SU-DHL-6 (cell line): ENCODE measurements at regions not wholly inside any gene's neighbourhood (a gene's known extent, or its start where the extent isn't known, plus 50 kb on each side); places are given as distances from the start of the nearest gene placed in this dataset.

Experiments
- H2AFZ ChIP-seq: fragments of 200-600 bp; sonication (generic); 2 replicates; pipeline ENCODE4 v1.6.1; 2014; ENCODE audit warnings: low read depth, mild to moderate bottlenecking, moderate library complexity, mixed read lengths, antibody characterized with exemption, low read length; ENCODE audit not compliant: severe bottlenecking
- H3F3A ChIP-seq: fragments of 200-600 bp; shearing (Covaris generic); 2 replicates; pipeline ENCODE4 v1.6.0; 2016; ENCODE audit warnings: antibody characterized with exemption, mild to moderate bottlenecking; ENCODE audit not compliant: insufficient read depth
- H3K27ac ChIP-seq: fragments of 200-600 bp; sonication (generic); 2 replicates; pipeline ENCODE4 v1.5.1; 2016; ENCODE audit warnings: low read depth, mild to moderate bottlenecking, low read length, moderate library complexity, mixed read lengths
- H3K27me3 ChIP-seq: fragments of 200-600 bp; sonication (generic), shearing (Covaris generic); 2 replicates; pipeline ENCODE4 v1.6.0; 2014; ENCODE audit warnings: mild to moderate bottlenecking, low read length
- H3K36me3 ChIP-seq: fragments of 200-600 bp; sonication (generic); 2 replicates; pipeline ENCODE4 v1.6.1; 2014; ENCODE audit warnings: mild to moderate bottlenecking, low read length, mixed read lengths
- H3K4me2 ChIP-seq: fragments of 300-600, 200-600 bp; shearing (Covaris generic), sonication (generic); 2 replicates; pipeline ENCODE4 v1.6.0; 2014; ENCODE audit warnings: low read length, low read depth, mild to moderate bottlenecking; ENCODE audit not compliant: poor library complexity, severe bottlenecking
- H3K4me3 ChIP-seq: fragments of 200-600 bp; sonication (generic); 2 replicates; pipeline ENCODE4 v1.5.1; 2014; ENCODE audit warnings: antibody characterized with exemption, low read length, mild to moderate bottlenecking, mixed read lengths; ENCODE audit not compliant: insufficient read depth, poor library complexity, severe bottlenecking
- H3K79me2 ChIP-seq: fragments of 200-600 bp; sonication (generic); 2 replicates; pipeline ENCODE4 v1.6.1; 2014; ENCODE audit warnings: mild to moderate bottlenecking, low read length, moderate library complexity; ENCODE audit not compliant: insufficient read depth
- H3K9ac ChIP-seq: fragments of 200-600 bp; sonication (generic); 2 replicates; pipeline ENCODE4 v1.7.0; 2014; ENCODE audit warnings: mild to moderate bottlenecking, low read length
- H3K9me2 ChIP-seq: fragments of 200-600 bp; sonication (generic); replicated peaks from 2 replicates; pipeline ENCODE4 v1.6.1; 2014; ENCODE audit warnings: low read length; ENCODE audit not compliant: insufficient read depth
- H3K9me3 ChIP-seq: fragments of 200-600 bp; sonication (generic); 2 replicates; pipeline ENCODE4 v1.6.1; 2014; ENCODE audit warnings: low read length, mixed read lengths; ENCODE audit not compliant: insufficient read depth
- H4K20me1 ChIP-seq: fragments of 200-600 bp; sonication (generic); 2 replicates; pipeline ENCODE4 v1.6.1; 2014; ENCODE audit warnings: low read depth, mild to moderate bottlenecking, antibody characterized with exemption, low read length, moderate library complexity, mixed read lengths
- EZH2phosphoT487 ChIP-seq: fragments of 200-600 bp; sonication (generic), shearing (Covaris generic); conservative IDR thresholded peaks from 2 replicates; pipeline ENCODE4 v1.6.1; 2018; ENCODE audit warnings: mild to moderate bottlenecking, antibody characterized with exemption, low read length, moderate library complexity, mixed read lengths
- TF ChIP-seq, protein P1 (sequence below): fragments of 200-600 bp; sonication (generic); IDR thresholded peaks from one replicate; pipeline ENCODE4 v1.5.1; 2017; ENCODE audit warnings: antibody characterized with exemption, mild to moderate bottlenecking, low read length, moderate library complexity; ENCODE audit not compliant: insufficient read depth, poor library complexity, severe bottlenecking

DNA sequence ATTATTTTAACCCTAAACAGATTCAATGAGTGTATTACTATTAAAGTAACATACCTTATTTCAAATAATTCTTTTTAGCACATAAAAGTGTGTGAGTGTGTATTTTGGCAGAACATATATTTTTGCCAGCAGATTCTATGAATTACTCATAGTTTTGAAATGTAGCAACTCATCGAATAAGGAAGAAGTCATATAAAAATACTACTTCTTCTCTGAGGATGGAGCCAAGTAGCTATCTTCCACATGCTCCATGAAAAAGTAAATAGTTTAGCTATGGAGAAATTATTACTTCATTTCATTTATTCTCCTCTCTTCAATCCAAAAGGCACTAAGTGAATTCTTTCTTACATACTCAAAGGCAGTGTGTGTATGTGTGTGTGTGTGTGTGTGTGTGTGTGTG lies 1090.4 kb upstream of the CDH6 start:
- H3K4me3 ChIP-seq: no peak overlapping the region
- H3K79me2 ChIP-seq: no peaks in the 10 kb centered on the region
- no peaks in the 10 kb centered on the region for H3F3A ChIP-seq
- H3K27ac ChIP-seq: no peak overlapping the region
- no peak for TF ChIP-seq EZH2phosphoT487
- TF ChIP-seq, protein P1, sequence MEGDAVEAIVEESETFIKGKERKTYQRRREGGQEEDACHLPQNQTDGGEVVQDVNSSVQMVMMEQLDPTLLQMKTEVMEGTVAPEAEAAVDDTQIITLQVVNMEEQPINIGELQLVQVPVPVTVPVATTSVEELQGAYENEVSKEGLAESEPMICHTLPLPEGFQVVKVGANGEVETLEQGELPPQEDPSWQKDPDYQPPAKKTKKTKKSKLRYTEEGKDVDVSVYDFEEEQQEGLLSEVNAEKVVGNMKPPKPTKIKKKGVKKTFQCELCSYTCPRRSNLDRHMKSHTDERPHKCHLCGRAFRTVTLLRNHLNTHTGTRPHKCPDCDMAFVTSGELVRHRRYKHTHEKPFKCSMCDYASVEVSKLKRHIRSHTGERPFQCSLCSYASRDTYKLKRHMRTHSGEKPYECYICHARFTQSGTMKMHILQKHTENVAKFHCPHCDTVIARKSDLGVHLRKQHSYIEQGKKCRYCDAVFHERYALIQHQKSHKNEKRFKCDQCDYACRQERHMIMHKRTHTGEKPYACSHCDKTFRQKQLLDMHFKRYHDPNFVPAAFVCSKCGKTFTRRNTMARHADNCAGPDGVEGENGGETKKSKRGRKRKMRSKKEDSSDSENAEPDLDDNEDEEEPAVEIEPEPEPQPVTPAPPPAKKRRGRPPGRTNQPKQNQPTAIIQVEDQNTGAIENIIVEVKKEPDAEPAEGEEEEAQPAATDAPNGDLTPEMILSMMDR: no peak
- no peak overlapping the region for H2AFZ ChIP-seq
- no peak overlapping the region for H3K4me2 ChIP-seq
- no peaks in the 10 kb centered on the region for H3K36me3 ChIP-seq
- H3K9ac ChIP-seq: no peak overlapping the region
- H3K27me3 ChIP-seq: no peaks in the 10 kb centered on the region
- no peaks in the 10 kb centered on the region for H4K20me1 ChIP-seq
- H3K9me2 ChIP-seq: no peaks in the 10 kb centered on the region
- no peaks in the 10 kb centered on the region for H3K9me3 ChIP-seq

DNA sequence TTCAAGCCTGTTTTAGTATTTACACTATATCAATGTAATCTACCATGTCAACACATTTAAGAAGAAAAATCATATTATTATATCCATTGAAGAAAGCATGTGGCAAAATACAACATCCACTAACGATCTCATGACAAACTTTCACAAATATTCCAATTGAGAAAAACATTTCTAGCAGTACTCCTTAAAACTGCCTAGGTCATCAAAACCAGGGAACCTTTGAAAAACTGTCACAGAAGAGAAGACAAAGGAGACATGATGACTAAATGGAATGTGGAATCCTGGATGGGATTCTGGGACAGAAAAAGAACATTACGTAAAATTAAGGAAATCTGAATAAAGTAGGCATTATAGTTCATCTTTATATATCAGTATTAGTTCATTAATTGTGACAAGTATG lies 1091.3 kb upstream of the CDH6 start:
- H3K27ac ChIP-seq: no peak overlapping the region
- H3K4me2 ChIP-seq: no peak overlapping the region

DNA sequence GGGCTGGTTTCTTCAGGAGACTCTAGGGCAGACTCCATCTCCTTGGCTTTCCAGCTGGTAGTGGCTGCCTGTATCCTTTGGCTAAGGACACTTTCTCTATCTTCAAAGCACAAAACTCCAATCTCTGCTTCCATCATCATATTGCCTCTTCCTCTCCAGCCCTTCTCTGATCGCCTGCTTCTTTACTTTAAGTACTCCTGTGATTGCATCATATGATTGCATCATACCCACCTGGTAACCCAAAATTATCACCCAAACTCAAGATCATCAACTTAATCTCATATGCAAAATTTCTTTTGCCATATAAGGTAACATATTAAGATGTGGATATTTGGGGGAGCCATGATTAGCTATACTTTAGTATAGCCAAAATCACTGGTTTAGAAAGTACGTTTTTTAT lies 1092.6 kb upstream of the CDH6 start:
- TF ChIP-seq EZH2phosphoT487: no peak
- TF ChIP-seq, protein P1: no peak
- H3K4me2 ChIP-seq: no peak overlapping the region
- no peak overlapping the region for H3K4me3 ChIP-seq
- no peaks in the 10 kb centered on the region for H3K27me3 ChIP-seq
- H3K9me3 ChIP-seq: no peaks in the 10 kb centered on the region
- no peak overlapping the region for H3K9ac ChIP-seq
- H2AFZ ChIP-seq: no peak overlapping the region
- no peaks in the 10 kb centered on the region for H3F3A ChIP-seq
- no peaks in the 10 kb centered on the region for H3K9me2 ChIP-seq
- no peaks in the 10 kb centered on the region for H3K79me2 ChIP-seq
- H3K36me3 ChIP-seq: no peaks in the 10 kb centered on the region
- no peak overlapping the region for H3K27ac ChIP-seq
- no peaks in the 10 kb centered on the region for H4K20me1 ChIP-seq

More for the DNA sequence above, 1091.3 kb upstream of the CDH6 start:
- H3K9me3 ChIP-seq: no peaks in the 10 kb centered on the region
- H3K36me3 ChIP-seq: no peaks in the 10 kb centered on the region
- H3K27me3 ChIP-seq: no peaks in the 10 kb centered on the region
- H3K4me3 ChIP-seq: no peak overlapping the region
- no peaks in the 10 kb centered on the region for H3K79me2 ChIP-seq
- no peaks in the 10 kb centered on the region for H4K20me1 ChIP-seq
- no peaks in the 10 kb centered on the region for H3K9me2 ChIP-seq
- no peak overlapping the region for H2AFZ ChIP-seq
- no peak overlapping the region for H3K9ac ChIP-seq
- TF ChIP-seq EZH2phosphoT487: no peak
- TF ChIP-seq, protein P1: no peak
- no peaks in the 10 kb centered on the region for H3F3A ChIP-seq
